ENCODE measurements at regions not wholly inside any gene's neighbourhood (a gene's known extent, or its start where the extent isn't known, plus 50 kb on each side); places are given as distances from the start of the nearest gene placed in this dataset.

- Mint-ChIP-seq H3K9me3 (peaks cover 36% of the 10 kb centered on the region), H3K27ac (no peak overlapping the region), H3K36me3 (ENCODE audit: low read depth) (no peaks in the 10 kb centered on the region; the same call in 1 of the 2 replicates), H3K4me1 (ENCODE audit: low read depth) (no peaks in the 10 kb centered on the region), H3K27me3 (ENCODE audit: insufficient read depth) (peaks cover 4% of the 10 kb centered on the region), H3K4me3 (no peak overlapping the region)
- no peak for TF ChIP-seq CTCF (IDR thresholded peaks at IDR 0.05)
- DNase-seq = no peak
Observed at GRCh38 chr2:436205-436604, 148.3 kb upstream of the ALKAL2 start.

- no peak overlapping the region for H3K27ac Mint-ChIP-seq
Observed at GRCh38 chr2:434625-435024, 146.7 kb upstream of the ALKAL2 start.

GRCh38 chr2:433216-433615 lies 145.3 kb upstream of the ALKAL2 start:
- H3K4me3 Mint-ChIP-seq = no peak overlapping the region
- no peak for TF ChIP-seq CTCF (IDR thresholded peaks at IDR 0.05)
- peaks cover under 1% of the 10 kb centered on the region; the same call in 1 of the 2 replicates for H3K36me3 Mint-ChIP-seq (ENCODE audit: low read depth)
- DNase-seq = no peak
- peaks cover 2% of the 10 kb centered on the region for H3K27me3 Mint-ChIP-seq (ENCODE audit: insufficient read depth)
- H3K4me1 Mint-ChIP-seq (ENCODE audit: low read depth) = no peaks in the 10 kb centered on the region
- peaks cover 34% of the 10 kb centered on the region for H3K9me3 Mint-ChIP-seq
- no peak overlapping the region for H3K27ac Mint-ChIP-seq

More at GRCh38 chr2:434625-435024, 146.7 kb upstream of the ALKAL2 start:
- no peaks in the 10 kb centered on the region; the same call in 1 of the 2 replicates for H3K36me3 Mint-ChIP-seq (ENCODE audit: low read depth)
- H3K9me3 Mint-ChIP-seq = peaks cover 35% of the 10 kb centered on the region
- no peak overlapping the region for H3K4me3 Mint-ChIP-seq
- TF ChIP-seq CTCF (IDR thresholded peaks at IDR 0.05) = no peak
- no peaks in the 10 kb centered on the region for H3K4me1 Mint-ChIP-seq (ENCODE audit: low read depth)
- no peak for DNase-seq
- H3K27me3 Mint-ChIP-seq (ENCODE audit: insufficient read depth) = peaks cover 4% of the 10 kb centered on the region

- Mint-ChIP-seq H3K27ac (no peak overlapping the region), H3K4me1 (ENCODE audit: low read depth) (no peaks in the 10 kb centered on the region), H3K27me3 (ENCODE audit: insufficient read depth) (peaks cover 2% of the 10 kb centered on the region), H3K4me3 (no peak overlapping the region), H3K9me3 (peaks cover 33% of the 10 kb centered on the region), H3K36me3 (ENCODE audit: low read depth) (peaks cover 4% of the 10 kb centered on the region; the same call in 1 of the 2 replicates)
- no peak for TF ChIP-seq CTCF (IDR thresholded peaks at IDR 0.05)
- DNase-seq = no peak
Observed at GRCh38 chr2:430291-431040, 142.6 kb upstream of the ALKAL2 start.

- H3K27ac Mint-ChIP-seq = no peak overlapping the region; the same call in 1 of the 2 replicates
- peaks cover 2% of the 10 kb centered on the region for H3K27me3 Mint-ChIP-seq (ENCODE audit: insufficient read depth)
- H3K9me3 Mint-ChIP-seq = peaks cover 39% of the 10 kb centered on the region
- TF ChIP-seq CTCF (IDR thresholded peaks at IDR 0.05) = no peak
- no peak overlapping the region for H3K4me3 Mint-ChIP-seq
- H3K36me3 Mint-ChIP-seq (ENCODE audit: low read depth) = peaks cover 4% of the 10 kb centered on the region; the same call in 1 of the 2 replicates
- DNase-seq = no peak
- no peaks in the 10 kb centered on the region for H3K4me1 Mint-ChIP-seq (ENCODE audit: low read depth)
Observed at GRCh38 chr2:429575-430254, 141.8 kb upstream of the ALKAL2 start.

All from HFFc6 (cell line).